Inflammatory macrophage treated with lipopolysaccharide for 1 hour (primary cell): ENCODE measurements at regions not wholly inside any gene's neighbourhood (a gene's known extent, or its start where the extent isn't known, plus 50 kb on each side); places are given as distances from the start of the nearest gene placed in this dataset.

ENCODE experiments used
- DNase-seq, 2 donors: peaks; one replicate each; pipeline ENCODE4 v3.0.0-alpha.2; 2020 to 2022

GRCh38 chr10:78551184-78552005 lies 517.4 kb upstream of the ZMIZ1 start:
- DNase-seq = no peak

GRCh38 chr10:78552261-78552811 lies 516.4 kb upstream of the ZMIZ1 start:
- no peak for DNase-seq

DNA sequence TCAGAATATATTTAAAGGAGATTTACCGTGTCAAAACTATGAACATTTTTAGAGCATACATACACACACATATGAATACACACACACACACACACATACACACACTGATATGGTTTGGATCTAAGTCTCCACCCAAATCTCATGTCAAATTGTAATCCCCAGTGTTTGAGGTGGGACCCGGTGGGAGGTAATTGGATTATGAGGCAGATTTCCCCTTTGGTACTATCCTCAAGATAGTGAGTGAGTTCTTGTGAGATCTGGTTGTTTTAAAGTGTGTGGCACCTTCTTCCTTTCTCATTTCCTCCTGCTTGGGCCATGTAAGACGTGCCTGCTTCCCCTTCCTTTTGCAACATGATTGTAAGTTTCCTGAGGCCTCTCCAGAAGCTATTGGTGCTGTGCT lies 515.0 kb upstream of the ZMIZ1 start:
- no peak for DNase-seq

- no peak for DNase-seq
Observed at GRCh38 chr10:78555128-78555527, 513.6 kb upstream of the ZMIZ1 start.

- peak; percentile 74 to 81 for DNase-seq
Observed at GRCh38 chr10:78556705-78557432, 511.9 kb upstream of the ZMIZ1 start.

DNA sequence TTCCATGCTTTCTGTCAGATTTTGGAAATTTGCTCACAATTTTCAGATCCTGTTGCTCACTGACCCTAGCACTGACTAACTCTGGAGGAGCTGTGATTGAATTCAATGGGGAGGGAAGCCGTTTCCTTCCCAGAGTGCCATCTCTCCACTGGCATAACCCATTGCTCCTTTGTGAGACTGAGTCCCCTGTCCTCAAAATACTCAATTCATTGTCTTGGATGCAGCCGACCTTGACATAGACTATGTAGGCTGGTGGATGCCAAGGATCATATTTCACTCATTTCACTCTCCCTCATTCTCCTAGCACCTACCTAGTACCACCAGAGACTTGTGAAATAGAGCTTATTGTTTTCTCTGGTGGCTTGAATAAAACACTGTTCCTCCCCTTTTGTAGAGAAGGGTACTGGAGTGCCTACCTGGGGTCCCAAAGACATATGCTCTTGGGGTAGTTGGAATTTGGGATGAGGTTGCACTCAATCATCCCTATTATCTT lies 511.3 kb upstream of the ZMIZ1 start:
- no peak for DNase-seq

GRCh38 chr10:78559661-78560340 lies 509.0 kb upstream of the ZMIZ1 start:
- DNase-seq = no peak

DNA sequence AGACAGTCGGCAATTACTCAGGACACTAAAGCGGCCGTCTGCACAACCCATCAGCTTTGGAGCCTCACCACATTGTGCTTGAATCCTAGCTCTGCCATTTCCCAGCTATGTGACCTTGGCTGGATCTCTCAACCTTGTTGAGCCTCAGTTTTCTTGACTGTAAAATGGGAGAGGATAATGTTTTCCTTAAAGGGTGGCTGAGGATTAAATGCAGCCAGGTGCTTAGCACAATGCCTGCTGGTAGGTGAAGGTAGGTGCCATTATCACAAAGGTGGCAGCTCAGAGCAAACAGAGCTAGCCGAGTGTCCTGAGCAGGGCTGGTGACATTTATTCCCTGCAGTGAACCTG lies 508.5 kb upstream of the ZMIZ1 start:
- no peak for DNase-seq

DNA sequence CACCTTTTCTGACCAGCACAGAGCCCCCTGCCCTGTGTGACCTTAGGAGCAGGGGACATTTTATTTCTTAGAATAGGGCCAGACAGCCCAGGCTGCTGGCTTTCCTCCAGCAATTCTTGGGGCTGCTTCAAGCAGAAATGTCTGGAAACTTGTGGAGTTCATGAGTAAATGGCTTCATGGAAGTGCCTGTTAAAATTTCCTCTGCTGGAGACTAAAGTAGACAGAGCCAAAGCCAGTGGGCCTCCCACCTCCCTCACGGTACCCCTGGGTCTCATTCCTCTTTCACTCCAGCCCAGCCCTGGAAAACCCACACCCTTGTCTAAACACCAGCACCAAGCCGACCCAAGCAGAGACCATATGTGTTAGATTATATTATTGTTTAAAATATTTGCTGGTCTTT lies 505.5 kb upstream of the ZMIZ1 start:
- DNase-seq = no peak

GRCh38 chr10:78565841-78566240 lies 502.9 kb upstream of the ZMIZ1 start:
- no peak for DNase-seq

DNA sequence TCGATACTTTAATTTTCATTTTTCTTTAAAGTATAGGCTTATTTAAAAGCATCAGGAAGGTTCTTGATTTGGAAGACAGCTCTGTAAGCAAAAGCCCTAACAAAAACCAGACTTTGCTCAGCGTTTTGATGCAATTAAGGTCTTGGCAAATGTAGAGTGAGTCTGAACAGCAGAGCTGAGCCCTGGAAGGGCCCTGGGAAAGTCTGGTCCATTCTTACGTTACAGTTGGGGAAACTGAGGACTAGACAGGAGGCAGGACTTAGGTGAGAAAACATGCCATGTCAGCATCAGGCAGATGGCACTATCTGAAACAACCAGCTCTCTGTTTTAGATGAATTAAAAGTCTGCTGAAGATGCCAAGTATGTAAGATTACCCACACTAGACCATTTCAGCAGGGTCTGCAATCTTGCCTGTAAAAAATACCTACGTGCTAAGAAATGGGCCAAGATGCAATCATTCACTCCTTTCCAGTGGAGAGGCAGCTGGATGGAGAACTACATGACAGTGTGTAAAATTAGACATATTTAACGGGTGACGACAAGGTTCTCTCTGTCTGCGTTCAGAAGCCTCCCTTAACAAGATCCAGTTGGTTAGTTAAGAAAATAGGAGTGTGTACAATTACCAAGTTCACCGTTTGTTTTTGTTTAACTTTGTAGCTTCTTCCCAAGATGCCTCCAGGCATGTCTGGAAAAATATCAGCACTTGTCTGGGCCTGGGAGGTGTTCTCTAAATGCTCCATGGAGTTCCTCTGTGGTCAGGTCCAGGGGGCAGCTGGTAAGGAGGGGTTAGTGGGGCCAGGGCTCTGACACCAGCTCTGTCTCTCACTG lies 502.3 kb upstream of the ZMIZ1 start:
- no peak for DNase-seq

- peak in 1 of 2 donors; percentile 76 for DNase-seq
Observed at GRCh38 chr10:78567680-78568455, 500.9 kb upstream of the ZMIZ1 start.

GRCh38 chr10:78568620-78569019 lies 500.1 kb upstream of the ZMIZ1 start:
- peak; percentile 69 to 72 for DNase-seq

- no peak for DNase-seq
Observed at GRCh38 chr10:78570633-78571235, 498.0 kb upstream of the ZMIZ1 start.

- DNase-seq = no peak
Observed at GRCh38 chr10:78571286-78571685, 497.5 kb upstream of the ZMIZ1 start.

GRCh38 chr10:78571891-78572290 lies 496.9 kb upstream of the ZMIZ1 start:
- no peak for DNase-seq

DNA sequence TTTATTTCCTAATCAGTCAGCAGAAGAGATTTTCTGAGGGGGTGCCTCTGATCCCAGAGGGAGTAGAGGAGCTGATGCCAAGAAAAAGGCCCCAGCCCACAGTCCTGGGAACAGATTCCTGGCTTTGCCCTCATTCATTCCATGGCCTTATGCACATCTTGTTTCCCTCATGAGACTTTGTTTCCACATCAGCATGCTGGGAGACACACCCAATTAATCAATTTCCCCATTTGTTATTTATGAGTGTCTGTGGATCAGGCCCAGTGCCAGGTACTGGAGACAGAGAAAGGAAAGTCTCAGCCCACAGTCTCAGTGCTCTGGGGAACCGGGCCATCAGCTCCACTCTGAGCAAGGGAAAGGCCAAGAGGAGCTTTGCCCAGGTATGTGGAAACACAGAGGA lies 496.2 kb upstream of the ZMIZ1 start:
- no peak for DNase-seq

GRCh38 chr10:78574547-78574946 lies 494.2 kb upstream of the ZMIZ1 start:
- no peak for DNase-seq

DNA sequence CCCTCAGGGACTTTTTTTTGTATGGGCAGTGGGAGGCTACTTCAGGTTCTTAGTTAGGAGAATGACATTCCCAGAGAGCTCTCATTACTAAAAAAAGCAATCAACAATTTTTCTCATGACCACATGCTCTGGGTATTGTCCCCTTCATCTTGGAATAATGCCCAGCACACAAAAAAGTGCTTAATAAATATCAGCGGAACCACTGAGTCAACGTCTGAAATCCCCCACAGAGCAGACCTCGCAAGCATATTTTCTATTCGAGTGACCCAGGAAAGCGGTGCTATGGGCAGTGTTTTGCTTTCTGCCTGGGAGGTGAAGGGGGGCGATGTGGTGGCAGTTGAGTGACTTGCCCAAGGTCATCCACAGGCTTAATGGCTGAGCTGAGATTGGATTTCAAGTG lies 493.4 kb upstream of the ZMIZ1 start:
- DNase-seq = no peak

- DNase-seq = no peak
Observed at GRCh38 chr10:78576276-78576675, 492.5 kb upstream of the ZMIZ1 start.

- DNase-seq = peak; percentile 47 to 58
Observed at GRCh38 chr10:78577712-78578111, 491.1 kb upstream of the ZMIZ1 start.
